Mesenchymal stem cell (in vitro differentiated cells and primary cell): ENCODE measurements at regions not wholly inside any gene's neighbourhood (a gene's known extent, or its start where the extent isn't known, plus 50 kb on each side); places are given as distances from the start of the nearest gene placed in this dataset.

ENCODE experiments used
- DNase-seq: peaks from one replicate; pipeline ENCODE4 v3.0.0-alpha.2; 2013
- H2AFZ ChIP-seq: one replicate; pipeline ENCODE4 v1.6.1; 2013; ENCODE audit warnings: low read depth, mild to moderate bottlenecking, control low read depth, inconsistent platforms, low read length, moderate library complexity
- H2AK5ac ChIP-seq: 2 replicates; pipeline ENCODE4 v1.6.1; 2013; ENCODE audit warnings: low read length, moderate library complexity, mild to moderate bottlenecking, inconsistent platforms; ENCODE audit not compliant: severe bottlenecking
- H2BK120ac ChIP-seq: one replicate; pipeline ENCODE4 v1.6.1; 2013; ENCODE audit warnings: low read depth, mild to moderate bottlenecking, inconsistent platforms, low read length, moderate library complexity
- H2BK12ac ChIP-seq, 2 experiments: one replicate each; pipeline ENCODE4 v1.6.1; 2013; ENCODE audit warnings: inconsistent platforms in 2 of 2, low read length in 2 of 2, mild to moderate bottlenecking in 2 of 2, moderate library complexity in 2 of 2, control low read depth in 1 of 2
- H2BK15ac ChIP-seq: one replicate; pipeline ENCODE4 v1.6.1; 2013; ENCODE audit warnings: mild to moderate bottlenecking, low read depth, inconsistent platforms; ENCODE audit not compliant: poor library complexity, severe bottlenecking
- H2BK5ac ChIP-seq: 2 replicates; pipeline ENCODE4 v1.6.1; 2013; ENCODE audit warnings: low read depth, mild to moderate bottlenecking, low read length, control low read depth, inconsistent platforms; ENCODE audit not compliant: poor library complexity, severe bottlenecking
- H3K14ac ChIP-seq, 2 experiments: one replicate each; pipeline ENCODE4 v1.6.1; 2013; ENCODE audit warnings: inconsistent platforms in 2 of 2, low read length in 2 of 2, control low read depth in 1 of 2, mild to moderate bottlenecking in 1 of 2, moderate library complexity in 1 of 2
- H3K18ac ChIP-seq, 2 experiments: one replicate each; pipeline ENCODE4 v1.6.1; 2013; ENCODE audit warnings: inconsistent platforms in 2 of 2, low read length in 2 of 2, control low read depth in 1 of 2, low read depth in 1 of 2, mild to moderate bottlenecking in 1 of 2
- H3K23ac ChIP-seq, 2 experiments: one replicate each; pipeline ENCODE4 v1.6.1; 2013; ENCODE audit warnings: inconsistent platforms in 2 of 2, low read length in 2 of 2, mild to moderate bottlenecking in 2 of 2, moderate library complexity in 2 of 2, control low read depth in 1 of 2
- H3K27ac ChIP-seq: 2 replicates; pipeline ENCODE4 v1.5.1; 2013; ENCODE audit warnings: mild to moderate bottlenecking, moderate library complexity, low read length, control low read depth, inconsistent platforms; ENCODE audit not compliant: poor library complexity, severe bottlenecking
- H3K27me3 ChIP-seq, 2 experiments: 2 replicates each; pipeline versions ENCODE4 v1.6.1 to v1.7.0; 2013; ENCODE audit warnings: low read length in 2 of 2, mild to moderate bottlenecking in 2 of 2, moderate library complexity in 2 of 2, control low read depth in 1 of 2, inconsistent platforms in 1 of 2; ENCODE audit not compliant: control insufficient read depth in 1 of 2, insufficient read depth in 1 of 2
- H3K36me3 ChIP-seq, 2 experiments: 2 replicates each; pipeline versions ENCODE4 v1.6.1 to v1.7.0; 2013; ENCODE audit warnings: low read length in 2 of 2, control low read depth in 1 of 2, inconsistent platforms in 1 of 2, low read depth in 1 of 2, mild to moderate bottlenecking in 1 of 2; ENCODE audit not compliant: insufficient read depth in 2 of 2, control insufficient read depth in 1 of 2
- H3K4ac ChIP-seq, 2 experiments: one replicate each; pipeline ENCODE4 v1.6.1; 2013; ENCODE audit warnings: inconsistent platforms in 2 of 2, low read length in 2 of 2, mild to moderate bottlenecking in 2 of 2, moderate library complexity in 2 of 2, control low read depth in 1 of 2, low read depth in 1 of 2
- H3K4me1 ChIP-seq: 2 replicates; pipeline ENCODE4 v1.6.1; 2013; ENCODE audit warnings: low read depth, low read length, control low read depth; ENCODE audit not compliant: control insufficient read depth, insufficient read depth
- H3K4me2 ChIP-seq: 2 replicates; pipeline ENCODE4 v1.6.1; 2013; ENCODE audit warnings: low read length, mild to moderate bottlenecking, inconsistent platforms; ENCODE audit not compliant: poor library complexity, severe bottlenecking
- H3K4me3 ChIP-seq, 2 experiments: 2 replicates each; pipeline versions ENCODE4 v1.5.1 to v1.7.0; 2013; ENCODE audit warnings: low read length in 2 of 2, mild to moderate bottlenecking in 2 of 2, control low read depth in 1 of 2, low read depth in 1 of 2; ENCODE audit not compliant: insufficient read depth in 1 of 2
- H3K79me1 ChIP-seq: replicated peaks from 2 replicates; pipeline ENCODE4 v1.6.1; 2013; ENCODE audit warnings: mild to moderate bottlenecking, control low read depth, low read length, inconsistent platforms; ENCODE audit not compliant: poor library complexity, severe bottlenecking
- H3K9ac ChIP-seq: 2 replicates; pipeline ENCODE4 v1.7.0; 2013; ENCODE audit warnings: mild to moderate bottlenecking, low read length, moderate library complexity
- H3K9me3 ChIP-seq: 2 replicates; pipeline ENCODE4 v1.7.0; 2013; ENCODE audit warnings: mild to moderate bottlenecking, low read length; ENCODE audit not compliant: control insufficient read depth
- H4K8ac ChIP-seq: one replicate; pipeline ENCODE4 v1.6.1; 2013; ENCODE audit warnings: inconsistent platforms, mild to moderate bottlenecking, low read length, moderate library complexity
- H4K91ac ChIP-seq: one replicate; pipeline ENCODE4 v1.6.1; 2013; ENCODE audit warnings: mild to moderate bottlenecking, low read length, inconsistent platforms
- WGBS: methylation state at CpG from one replicate; pipeline ENCODE4 v1.1.7; 2013; ENCODE audit warnings: mixed read lengths; 5-methylcytosine and 5-hydroxymethylcytosine counted together

DNA sequence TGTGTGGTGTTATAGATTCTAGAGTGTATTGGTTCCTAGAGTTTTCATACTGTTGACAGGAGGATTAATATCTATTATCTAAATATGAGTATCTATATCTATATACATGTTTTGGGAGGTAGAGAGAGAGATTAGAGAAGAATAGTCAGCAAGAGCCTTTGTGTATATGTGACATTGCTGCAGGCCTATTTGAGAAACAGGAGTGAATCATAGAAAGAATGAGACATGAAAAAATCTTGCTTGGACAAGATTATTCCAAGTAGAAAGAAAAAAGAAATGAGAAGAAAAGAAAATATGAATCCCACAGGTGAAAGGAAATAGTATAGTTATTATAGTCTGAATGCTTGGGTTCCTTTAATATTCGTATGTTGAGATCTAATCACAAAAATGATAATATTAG is 720.4 kb downstream of the RERGL start:
- Histone ChIP-seq H2AK5ac (no peak overlapping the region), H3K36me3 (no peaks in the 10 kb centered on the region), H3K18ac (no peak overlapping the region), H3K27me3 (no peaks in the 10 kb centered on the region), H3K4me1 (no peaks in the 10 kb centered on the region), H4K91ac (no peak overlapping the region), H2BK12ac (no peak overlapping the region), H2AFZ (no peak overlapping the region), H3K4me2 (no peak overlapping the region), H3K27ac (no peak overlapping the region), H3K4ac (no peak overlapping the region), H3K79me1 (no peaks in the 10 kb centered on the region), H3K9me3 (no peaks in the 10 kb centered on the region), H3K23ac (no peak overlapping the region), H3K9ac (no peak overlapping the region), H3K4me3 (no peak overlapping the region), H2BK15ac (no peak overlapping the region), H2BK120ac (no peak overlapping the region), H3K14ac (no peak overlapping the region), H4K8ac (no peak overlapping the region), H2BK5ac (no peak overlapping the region)
- WGBS: 83% methylated on average over 1 of the region's 1 CpG
- no peak for DNase-seq

DNA sequence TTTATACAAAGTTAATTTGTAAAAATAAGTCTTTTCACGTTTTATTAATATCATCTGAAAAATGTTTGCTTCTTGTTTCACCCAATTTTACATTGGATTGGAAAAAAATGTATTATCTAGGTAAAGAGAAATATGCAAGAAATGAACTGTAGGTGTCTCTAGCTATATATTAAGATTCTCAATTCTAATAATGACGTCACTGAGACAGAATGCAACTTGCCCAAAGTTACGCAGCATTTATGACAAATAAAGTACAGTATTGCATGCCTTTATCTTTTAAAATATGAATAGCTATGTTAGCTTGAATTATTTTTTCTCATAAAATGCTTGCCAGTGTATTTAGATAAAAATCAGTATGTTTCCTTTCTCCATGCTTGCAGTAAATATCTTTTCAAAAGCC is 728.8 kb downstream of the RERGL start:
- H2AFZ ChIP-seq: no peak overlapping the region
- no peak overlapping the region for H3K4me2 ChIP-seq
- H3K23ac ChIP-seq: no peak overlapping the region
- H3K9ac ChIP-seq: no peak overlapping the region
- no peak overlapping the region for H2BK120ac ChIP-seq
- no peak overlapping the region for H3K4me3 ChIP-seq
- no peak overlapping the region for H2BK15ac ChIP-seq
- no peak overlapping the region for H3K27ac ChIP-seq
- no peak overlapping the region for H3K18ac ChIP-seq
- no CpG with 5 or more reads among the region's 3 CpGs for WGBS
- H3K4ac ChIP-seq: no peak overlapping the region
- no peaks in the 10 kb centered on the region for H3K36me3 ChIP-seq
- no peak overlapping the region for H2BK12ac ChIP-seq
- no peaks in the 10 kb centered on the region for H3K27me3 ChIP-seq
- no peak overlapping the region for H2AK5ac ChIP-seq
- H3K4me1 ChIP-seq: no peaks in the 10 kb centered on the region
- no peak overlapping the region for H3K14ac ChIP-seq
- no peak overlapping the region for H2BK5ac ChIP-seq
- H4K91ac ChIP-seq: no peak overlapping the region
- H4K8ac ChIP-seq: no peak overlapping the region
- H3K79me1 ChIP-seq: no peaks in the 10 kb centered on the region
- DNase-seq: no peak
- no peaks in the 10 kb centered on the region for H3K9me3 ChIP-seq

DNA sequence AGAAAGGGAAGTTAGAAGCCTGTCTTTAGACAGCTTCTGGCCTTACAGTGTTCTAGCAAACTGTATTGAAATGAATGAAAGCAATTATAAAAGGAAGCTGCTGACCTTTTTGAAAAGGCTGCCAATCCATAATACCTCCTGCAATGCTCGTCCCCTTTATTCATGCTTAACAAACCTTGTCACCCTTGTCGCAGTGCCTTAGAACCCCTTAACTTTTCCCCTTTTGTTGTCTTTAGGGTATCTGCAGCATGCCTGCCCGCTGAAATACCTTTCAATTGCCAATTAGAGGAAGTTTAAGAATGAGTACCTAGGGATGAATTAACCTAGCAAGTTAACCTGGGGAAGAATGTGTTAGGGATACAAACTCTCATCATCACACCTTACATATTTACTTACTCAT is 731.2 kb downstream of the RERGL start:
- no peaks in the 10 kb centered on the region for H3K9me3 ChIP-seq
- no peak overlapping the region for H2BK12ac ChIP-seq
- H2BK15ac ChIP-seq: no peak overlapping the region
- H3K4me2 ChIP-seq: no peak overlapping the region
- no peak overlapping the region for H3K4me3 ChIP-seq
- H2BK5ac ChIP-seq: no peak overlapping the region
- no peak overlapping the region for H2AFZ ChIP-seq
- no peak overlapping the region for H4K91ac ChIP-seq
- no peak overlapping the region for H3K18ac ChIP-seq
- no peak for DNase-seq
- H3K27ac ChIP-seq: no peak overlapping the region
- H3K36me3 ChIP-seq: no peaks in the 10 kb centered on the region
- H2BK120ac ChIP-seq: no peak overlapping the region
- H4K8ac ChIP-seq: no peak overlapping the region
- no peak overlapping the region for H3K9ac ChIP-seq
- H3K27me3 ChIP-seq: no peaks in the 10 kb centered on the region
- H3K79me1 ChIP-seq: no peaks in the 10 kb centered on the region
- no peak overlapping the region for H3K4ac ChIP-seq
- no peak overlapping the region for H3K23ac ChIP-seq
- H3K14ac ChIP-seq: no peak overlapping the region
- WGBS: 58% methylated on average over 2 of the region's 3 CpGs
- no peak overlapping the region for H2AK5ac ChIP-seq
- no peaks in the 10 kb centered on the region for H3K4me1 ChIP-seq

DNA sequence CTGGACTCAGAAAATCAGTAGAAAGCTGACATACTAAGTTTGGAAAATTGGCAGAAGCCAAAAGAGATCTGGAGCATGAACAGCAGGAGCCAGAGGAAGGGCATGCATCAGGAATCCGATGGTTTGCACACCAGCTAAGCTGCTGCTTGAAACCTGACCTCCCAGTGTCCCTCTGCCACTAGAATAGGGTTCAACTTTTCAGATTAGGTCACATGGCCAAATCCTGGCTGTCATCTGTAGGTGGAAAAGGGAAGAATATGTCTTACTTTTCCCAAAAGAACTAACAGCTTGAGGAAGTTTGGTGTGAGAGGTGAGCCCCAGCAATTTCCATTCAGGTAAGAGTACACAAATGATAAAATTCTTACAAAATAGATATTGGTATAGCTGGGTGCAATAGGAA is 732.6 kb downstream of the RERGL start:
- Histone ChIP-seq H3K9me3 (no peaks in the 10 kb centered on the region), H3K4me2 (no peak overlapping the region), H3K27ac (no peak overlapping the region), H3K4ac (no peak overlapping the region), H3K4me1 (no peaks in the 10 kb centered on the region), H3K27me3 (no peaks in the 10 kb centered on the region), H3K79me1 (no peaks in the 10 kb centered on the region), H3K18ac (no peak overlapping the region), H2BK12ac (no peak overlapping the region), H4K91ac (no peak overlapping the region), H3K23ac (no peak overlapping the region), H3K36me3 (no peaks in the 10 kb centered on the region), H2BK5ac (no peak overlapping the region), H2BK120ac (no peak overlapping the region), H4K8ac (no peak overlapping the region), H3K9ac (no peak overlapping the region), H2AFZ (no peak overlapping the region), H3K4me3 (no peak overlapping the region), H2AK5ac (no peak overlapping the region), H2BK15ac (no peak overlapping the region), H3K14ac (no peak overlapping the region)
- no peak for DNase-seq
- no CpG with 5 or more reads among the region's 1 CpG for WGBS
